Fibroblast of lung (primary cell): ENCODE measurements at regions not wholly inside any gene's neighbourhood (a gene's known extent, or its start where the extent isn't known, plus 50 kb on each side); places are given as distances from the start of the nearest gene placed in this dataset.

ENCODE experiments used
- DNase-seq, 2 donors: peaks; one replicate each; pipeline versions ENCODE4 v3.0.0 to v3.0.0-alpha.2; 2010; ENCODE audit warnings: low read depth in 2 of 2
- H2AFZ ChIP-seq: 2 replicates; pipeline ENCODE4 v1.5.1; 2012; ENCODE audit warnings: low read length, control low read depth, inconsistent platforms
- H3K27ac ChIP-seq: 2 replicates; pipeline ENCODE4 v1.5.1; 2011; ENCODE audit warnings: low read length, control low read depth; ENCODE audit not compliant: insufficient read depth
- H3K27me3 ChIP-seq: 2 replicates; pipeline ENCODE4 v1.5.1; 2011; ENCODE audit warnings: mild to moderate bottlenecking, low read length; ENCODE audit not compliant: control insufficient read depth, insufficient read depth
- H3K36me3 ChIP-seq: 2 replicates; pipeline ENCODE4 v1.5.1; 2011; ENCODE audit warnings: low read length; ENCODE audit not compliant: control insufficient read depth, insufficient read depth
- H3K4me1 ChIP-seq: 2 replicates; pipeline ENCODE4 v1.5.1; 2011; ENCODE audit warnings: low read length; ENCODE audit not compliant: control insufficient read depth, insufficient read depth; ENCODE audit errors: extremely low read depth
- H3K4me2 ChIP-seq: 2 replicates; pipeline ENCODE4 v1.5.1; 2011; ENCODE audit warnings: low read length, control low read depth; ENCODE audit not compliant: insufficient read depth; ENCODE audit errors: extremely low read depth
- H3K4me3 ChIP-seq, 4 experiments: fragments of 200-600 bp in 1 of 4; sonication (generic) in 1 of 4; replicated peaks in 1 of 4; 2 replicates each; pipeline ENCODE4 v1.5.1; 2011 to 2016; ENCODE audit warnings: low read length in 4 of 4, low read depth in 3 of 4, mild to moderate bottlenecking in 3 of 4, control low read depth in 2 of 4, inconsistent platforms in 1 of 4, mixed read lengths in 1 of 4; ENCODE audit not compliant: insufficient read depth in 1 of 4; ENCODE audit errors: control extremely low read depth in 1 of 4
- H3K79me2 ChIP-seq: 2 replicates; pipeline ENCODE4 v1.5.1; 2012; ENCODE audit warnings: mild to moderate bottlenecking, low read length, inconsistent platforms; ENCODE audit not compliant: control insufficient read depth, insufficient read depth
- H3K9ac ChIP-seq: 2 replicates; pipeline ENCODE4 v1.5.1; 2011; ENCODE audit warnings: mild to moderate bottlenecking, low read length, control low read depth; ENCODE audit not compliant: insufficient read depth
- H3K9me3 ChIP-seq: 2 replicates; pipeline ENCODE4 v1.5.1; 2012; ENCODE audit warnings: low read depth, low read length; ENCODE audit not compliant: control insufficient read depth, insufficient read depth
- H4K20me1 ChIP-seq: 2 replicates; pipeline ENCODE4 v1.5.1; 2011; ENCODE audit warnings: low read length; ENCODE audit not compliant: control insufficient read depth, insufficient read depth; ENCODE audit errors: extremely low read depth
- EZH2 ChIP-seq: IDR thresholded peaks from 2 replicates; pipeline ENCODE4 v1.5.1; 2012; ENCODE audit warnings: low read length, control low read depth, mild to moderate bottlenecking; ENCODE audit errors: missing control alignments
- TF ChIP-seq, protein P1 (sequence below), 2 donors: IDR thresholded peaks in 1 of 2; conservative IDR thresholded peaks in 1 of 2; 1 replicate in 1 of 2; 2 replicates in 1 of 2; pipeline ENCODE4 v1.5.1; 2011 to 2012; ENCODE audit warnings: low read length in 2 of 2, control low read depth in 1 of 2, inconsistent platforms in 1 of 2, low read depth in 1 of 2, mild to moderate bottlenecking in 1 of 2

DNA sequence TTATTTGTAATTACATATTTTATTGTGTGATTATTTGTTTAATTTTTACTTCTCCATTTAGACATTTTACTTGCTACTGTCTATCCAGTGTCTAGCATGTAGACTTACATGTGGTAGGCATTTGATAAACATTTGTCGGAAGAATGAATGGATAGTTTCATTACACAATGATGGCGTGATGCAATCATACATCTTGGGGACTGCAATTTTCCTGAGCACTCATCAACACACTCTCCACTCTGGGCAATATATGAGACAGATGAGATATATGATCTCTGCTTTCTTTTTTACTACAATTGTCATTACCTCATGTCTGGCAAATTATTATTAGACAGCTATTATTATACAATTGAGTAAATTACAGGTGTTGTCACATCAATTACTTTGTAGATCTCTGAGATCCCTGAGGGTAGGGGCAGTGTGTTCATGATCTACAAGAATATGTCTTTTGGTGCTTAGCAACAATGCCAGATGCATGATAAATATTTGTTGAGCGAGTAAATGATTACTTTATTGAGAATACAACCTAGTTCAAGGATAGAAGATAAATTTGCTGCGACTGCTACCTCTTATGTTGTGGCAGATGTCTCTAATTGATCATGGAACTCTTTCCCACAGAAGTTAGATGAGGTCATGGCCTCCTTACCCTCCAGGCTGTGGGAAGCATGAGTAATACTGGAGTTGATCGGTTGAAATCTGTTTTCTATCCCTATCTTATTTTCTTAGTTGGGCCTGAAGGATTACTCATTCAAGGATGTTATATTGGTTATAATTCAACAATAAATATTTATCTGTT, 416.0 kb downstream of the LRIG3 start:
- Histone ChIP-seq H3K36me3 (no peaks in the 10 kb centered on the region), H3K27ac (no peak overlapping the region), H3K4me1 (peaks cover 17% of the 10 kb centered on the region), H3K27me3 (no peaks in the 10 kb centered on the region), H3K79me2 (no peaks in the 10 kb centered on the region), H4K20me1 (no peaks in the 10 kb centered on the region), H3K9ac (no peak overlapping the region), H3K4me3 (no peak overlapping the region), H2AFZ (no peak overlapping the region), H3K9me3 (no peaks in the 10 kb centered on the region), H3K4me2 (no peak overlapping the region)
- TF ChIP-seq EZH2: no peak
- TF ChIP-seq, protein P1, sequence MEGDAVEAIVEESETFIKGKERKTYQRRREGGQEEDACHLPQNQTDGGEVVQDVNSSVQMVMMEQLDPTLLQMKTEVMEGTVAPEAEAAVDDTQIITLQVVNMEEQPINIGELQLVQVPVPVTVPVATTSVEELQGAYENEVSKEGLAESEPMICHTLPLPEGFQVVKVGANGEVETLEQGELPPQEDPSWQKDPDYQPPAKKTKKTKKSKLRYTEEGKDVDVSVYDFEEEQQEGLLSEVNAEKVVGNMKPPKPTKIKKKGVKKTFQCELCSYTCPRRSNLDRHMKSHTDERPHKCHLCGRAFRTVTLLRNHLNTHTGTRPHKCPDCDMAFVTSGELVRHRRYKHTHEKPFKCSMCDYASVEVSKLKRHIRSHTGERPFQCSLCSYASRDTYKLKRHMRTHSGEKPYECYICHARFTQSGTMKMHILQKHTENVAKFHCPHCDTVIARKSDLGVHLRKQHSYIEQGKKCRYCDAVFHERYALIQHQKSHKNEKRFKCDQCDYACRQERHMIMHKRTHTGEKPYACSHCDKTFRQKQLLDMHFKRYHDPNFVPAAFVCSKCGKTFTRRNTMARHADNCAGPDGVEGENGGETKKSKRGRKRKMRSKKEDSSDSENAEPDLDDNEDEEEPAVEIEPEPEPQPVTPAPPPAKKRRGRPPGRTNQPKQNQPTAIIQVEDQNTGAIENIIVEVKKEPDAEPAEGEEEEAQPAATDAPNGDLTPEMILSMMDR (conservative IDR thresholded peaks at IDR 0.05 in 1 of 2, IDR thresholded peaks at IDR 0.05 in 1 of 2; ENCODE audit: low read depth in 1 of 2, low read length in 2 of 2): no peak
- DNase-seq: peak; percentile 63 to 73

DNA sequence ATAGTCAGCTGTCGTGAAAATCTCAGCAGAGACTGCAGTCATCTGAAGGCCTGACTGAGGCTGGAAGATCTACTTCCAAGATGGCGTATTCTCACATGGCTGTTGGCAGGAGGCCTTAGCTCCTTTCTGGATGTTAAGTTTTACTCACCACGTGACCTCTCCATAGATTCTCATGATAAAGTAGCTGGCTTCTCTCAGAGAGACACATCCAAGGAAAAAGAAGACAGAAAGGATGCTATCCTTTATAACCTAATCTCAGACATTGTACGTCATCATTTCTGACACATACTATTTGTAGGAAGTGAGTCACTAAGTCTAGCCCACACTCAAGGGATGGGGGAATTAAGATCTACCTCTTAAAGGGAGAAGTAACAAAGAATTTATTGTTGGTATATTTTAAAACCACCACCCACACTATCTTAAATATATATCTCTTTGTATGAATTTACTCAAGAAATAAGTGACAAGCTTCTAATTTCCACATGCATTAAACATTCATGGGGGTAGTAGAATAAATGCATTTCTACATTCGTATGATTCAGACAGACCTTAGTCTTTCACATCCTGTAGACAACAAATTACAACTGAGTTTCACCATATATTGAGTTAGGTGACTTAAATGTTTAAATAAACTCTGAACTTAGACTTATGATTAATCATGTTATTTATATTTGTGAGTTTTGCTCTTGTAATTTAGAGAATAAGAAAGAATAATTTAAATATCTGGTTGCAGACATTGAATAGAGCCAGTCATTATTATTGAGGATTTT, 411.0 kb downstream of the LRIG3 start:
- peak; percentile 63 to 89 for DNase-seq
- no peak overlapping the region for H3K4me2 ChIP-seq
- peaks cover 8% of the 10 kb centered on the region for H3K4me1 ChIP-seq
- H3K9me3 ChIP-seq: no peaks in the 10 kb centered on the region
- H2AFZ ChIP-seq: peak overlapping the region; percentile 4
- H3K79me2 ChIP-seq: no peaks in the 10 kb centered on the region
- no peaks in the 10 kb centered on the region for H3K27me3 ChIP-seq
- H3K4me3 ChIP-seq: no peak overlapping the region
- TF ChIP-seq, protein P1 (conservative IDR thresholded peaks at IDR 0.05 in 1 of 2, IDR thresholded peaks at IDR 0.05 in 1 of 2; ENCODE audit: low read depth in 1 of 2, low read length in 2 of 2): no peak
- no peaks in the 10 kb centered on the region for H4K20me1 ChIP-seq
- H3K9ac ChIP-seq: no peak overlapping the region
- H3K27ac ChIP-seq: peak overlapping the region; percentile 63
- no peaks in the 10 kb centered on the region for H3K36me3 ChIP-seq

DNA sequence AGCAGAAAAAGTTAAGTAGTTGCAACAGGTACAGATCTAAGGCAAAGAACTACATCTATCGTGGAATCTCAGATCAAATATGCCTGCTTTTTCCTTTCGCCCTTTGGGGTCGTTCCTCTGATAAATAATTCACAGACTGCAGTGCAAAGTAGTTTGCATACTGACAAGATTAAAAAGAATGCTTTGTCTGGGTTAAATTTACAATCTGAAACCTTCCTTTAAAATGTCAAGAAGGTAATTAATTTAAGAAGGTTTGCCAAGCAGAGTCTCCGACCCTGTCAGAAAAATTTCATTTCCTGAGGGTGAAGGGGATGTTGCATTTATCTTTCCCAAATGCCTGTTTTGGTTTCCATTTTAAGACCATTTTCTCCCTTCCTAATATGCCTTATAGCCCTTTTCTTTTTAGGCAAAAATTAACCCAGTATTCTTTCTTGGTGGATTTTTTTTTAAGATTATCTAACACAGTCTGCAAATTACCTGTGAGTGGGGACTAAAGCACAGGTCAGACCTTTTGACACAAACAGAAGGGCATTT, 406.9 kb downstream of the LRIG3 start:
- Histone ChIP-seq H2AFZ (no peak overlapping the region), H3K36me3 (no peaks in the 10 kb centered on the region), H3K4me1 (no peaks in the 10 kb centered on the region), H3K4me2 (no peak overlapping the region), H3K79me2 (no peaks in the 10 kb centered on the region), H3K4me3 (no peak overlapping the region), H3K9ac (no peak overlapping the region), H3K27ac (no peak overlapping the region), H4K20me1 (no peaks in the 10 kb centered on the region), H3K9me3 (no peaks in the 10 kb centered on the region), H3K27me3 (no peaks in the 10 kb centered on the region)
- TF ChIP-seq EZH2: no peak
- TF ChIP-seq, protein P1 (conservative IDR thresholded peaks at IDR 0.05 in 1 of 2, IDR thresholded peaks at IDR 0.05 in 1 of 2; ENCODE audit: low read depth in 1 of 2, low read length in 2 of 2): no peak
- no peak for DNase-seq
